Epithelial cell of proximal tubule (primary cell): ENCODE measurements at regions not wholly inside any gene's neighbourhood (a gene's known extent, or its start where the extent isn't known, plus 50 kb on each side); places are given as distances from the start of the nearest gene placed in this dataset.
A peak's percentile ranks its signal among the peaks of the same experiment; 100 is the strongest.

Experiments
- DNase-seq: peaks from one replicate; pipeline ENCODE4 v3.0.0-alpha.2; 2011; ENCODE audit warnings: low read depth
- H3K4me3 ChIP-seq: 2 replicates; pipeline ENCODE4 v1.5.1; 2011; ENCODE audit warnings: low read depth, mild to moderate bottlenecking, low read length
- CTCF ChIP-seq: conservative IDR thresholded peaks from 2 replicates; pipeline ENCODE4 v1.5.1; 2012; ENCODE audit warnings: low read depth, mild to moderate bottlenecking, low read length

GRCh38 chr2:185955050-185955449 lies 216.4 kb downstream of the FSIP2 start:
- no peak for TF ChIP-seq CTCF
- DNase-seq = no peak
- H3K4me3 ChIP-seq = no peak overlapping the region

GRCh38 chr2:185967335-185967734 lies 228.7 kb downstream of the FSIP2 start:
- DNase-seq = no peak
- no peak overlapping the region for H3K4me3 ChIP-seq
- TF ChIP-seq CTCF = no peak

GRCh38 chr2:185970148-185970852 lies 231.7 kb downstream of the FSIP2 start:
- no peak overlapping the region for H3K4me3 ChIP-seq
- TF ChIP-seq CTCF = no peak
- peak; percentile 57 for DNase-seq

- H3K4me3 ChIP-seq = no peak overlapping the region
- no peak for DNase-seq
- TF ChIP-seq CTCF = no peak
Measured at GRCh38 chr2:185978634-185979407, 240.2 kb downstream of the FSIP2 start.

GRCh38 chr2:185979546-185980071 lies 241.0 kb downstream of the FSIP2 start:
- no peak overlapping the region for H3K4me3 ChIP-seq
- DNase-seq = no peak
- TF ChIP-seq CTCF = peak; percentile 25

GRCh38 chr2:185980944-185981343 lies 242.3 kb downstream of the FSIP2 start:
- no peak for TF ChIP-seq CTCF
- no peak overlapping the region for H3K4me3 ChIP-seq
- no peak for DNase-seq
